IMR-90 (cell line): ENCODE measurements at regions not wholly inside any gene's neighbourhood (a gene's known extent, or its start where the extent isn't known, plus 50 kb on each side); places are given as distances from the start of the nearest gene placed in this dataset.

Source experiments
- ATAC-seq: fragments of 200-7000 bp; cut with Tn5 transposase; 2 replicates; pipeline ENCODE4 v1.9.1; 2020; ENCODE audit warnings: low read depth, mild to moderate bottlenecking, moderate library complexity
- BruUV-seq: library from RNA; stranded (reverse); fragments of 400-500 nt; replicated peaks from 2 replicates; lab custom pipeline; 2021; lab: Mats Ljungman, UMichigan
- CTCF ChIA-PET: fragments of 300-600 bp; formaldehyde crosslinking; extraction: SDS; loops from one replicate; lab custom pipeline; 2021; ENCODE audit warnings: antibody characterized with exemption; lab: Yijun Ruan, JAX
- POLR2A ChIA-PET: fragments of 300-600 bp; sonication (Branson Sonifier 250); formaldehyde crosslinking; loops from one replicate; lab custom pipeline; 2022; ENCODE audit warnings: antibody characterized with exemption; ENCODE audit not compliant: unreplicated experiment; lab: Charles Lee
- DNase-seq: peaks from one replicate; pipeline ENCODE4 v3.0.0; 2013
- H2AFZ ChIP-seq: replicated peaks from 2 replicates; pipeline ENCODE3; 2013; ENCODE audit warnings: low read length, mild to moderate bottlenecking; ENCODE audit not compliant: poor library complexity
- H2AK5ac ChIP-seq: 2 replicates; pipeline ENCODE4 v1.6.1; 2013; ENCODE audit warnings: low read depth, low read length, inconsistent platforms
- H2AK9ac ChIP-seq: replicated peaks from 2 replicates; pipeline ENCODE3; 2013; ENCODE audit warnings: mild to moderate bottlenecking, low read depth, low read length, moderate library complexity; ENCODE audit not compliant: poor library complexity
- H2BK120ac ChIP-seq: 2 replicates; pipeline ENCODE4 v1.6.1; 2013; ENCODE audit warnings: low read depth, low read length, inconsistent platforms
- H2BK15ac ChIP-seq: 3 replicates; pipeline ENCODE4 v1.6.1; 2013; ENCODE audit warnings: low read depth, low read length, inconsistent platforms
- H2BK20ac ChIP-seq: 2 replicates; pipeline ENCODE4 v1.6.1; 2013; ENCODE audit warnings: low read depth, mild to moderate bottlenecking, inconsistent platforms, low read length, moderate library complexity
- H2BK5ac ChIP-seq: 2 replicates; pipeline ENCODE4 v1.6.1; 2013; ENCODE audit warnings: mild to moderate bottlenecking, low read depth, low read length, inconsistent platforms; ENCODE audit not compliant: poor library complexity, severe bottlenecking
- H3K14ac ChIP-seq: replicated peaks from 2 replicates; pipeline ENCODE4 v1.6.1; 2013; ENCODE audit warnings: low read depth, low read length, inconsistent platforms
- H3K18ac ChIP-seq: 2 replicates; pipeline ENCODE4 v1.6.1; 2013; ENCODE audit warnings: low read depth, low read length, control low read depth
- H3K23ac ChIP-seq: 2 replicates; pipeline ENCODE4 v1.6.1; 2013; ENCODE audit warnings: low read depth, low read length, inconsistent platforms
- H3K27ac ChIP-seq: 2 replicates; pipeline ENCODE4 v1.5.1; 2013; ENCODE audit warnings: mild to moderate bottlenecking, control low read depth, low read length; ENCODE audit not compliant: insufficient read depth
- H3K27me3 ChIP-seq: 2 replicates; pipeline ENCODE4 v1.6.1; 2013; ENCODE audit warnings: low read length; ENCODE audit not compliant: control insufficient read depth, insufficient read depth
- H3K36me3 ChIP-seq: 2 replicates; pipeline ENCODE4 v1.6.1; 2013; ENCODE audit warnings: low read length, mixed read lengths; ENCODE audit not compliant: control insufficient read depth, insufficient read depth
- H3K4ac ChIP-seq: 2 replicates; pipeline ENCODE4 v1.6.1; 2013; ENCODE audit warnings: low read depth, low read length, inconsistent platforms
- H3K4me1 ChIP-seq: 2 replicates; pipeline ENCODE4 v1.6.1; 2013; ENCODE audit warnings: low read length, mixed read lengths; ENCODE audit not compliant: control insufficient read depth, insufficient read depth
- H3K4me2 ChIP-seq: 2 replicates; pipeline ENCODE4 v1.6.1; 2013; ENCODE audit warnings: low read depth, mild to moderate bottlenecking, control low read depth, low read length, moderate library complexity
- H3K4me3 ChIP-seq: 2 replicates; pipeline ENCODE4 v1.5.1; 2013; ENCODE audit warnings: low read depth, mild to moderate bottlenecking, control low read depth, low read length, moderate library complexity; ENCODE audit not compliant: insufficient read depth
- H3K56ac ChIP-seq: 2 replicates; pipeline ENCODE4 v1.6.1; 2013; ENCODE audit warnings: low read length, inconsistent platforms; ENCODE audit not compliant: insufficient read depth; ENCODE audit errors: extremely low read depth
- H3K79me1 ChIP-seq, 2 experiments: 2 replicates each; pipeline ENCODE4 v1.6.1; 2013; ENCODE audit warnings: low read length in 2 of 2, inconsistent platforms in 1 of 2, low read depth in 1 of 2
- H3K9ac ChIP-seq: 2 replicates; pipeline ENCODE4 v1.6.1; 2013; ENCODE audit warnings: low read depth, low read length, control low read depth
- H3K9me1 ChIP-seq: 2 replicates; pipeline ENCODE4 v1.6.1; 2013; ENCODE audit warnings: low read length, inconsistent platforms; ENCODE audit not compliant: insufficient read depth
- H3K9me3 ChIP-seq: 2 replicates; pipeline ENCODE4 v1.6.1; 2013; ENCODE audit warnings: low read length; ENCODE audit not compliant: control insufficient read depth, insufficient read depth
- H4K20me1 ChIP-seq: 2 replicates; pipeline ENCODE4 v1.6.1; 2013; ENCODE audit warnings: low read length, inconsistent platforms; ENCODE audit not compliant: insufficient read depth
- H4K5ac ChIP-seq: 2 replicates; pipeline ENCODE4 v1.6.1; 2013; ENCODE audit warnings: mild to moderate bottlenecking, low read depth, low read length, control low read depth
- H4K8ac ChIP-seq, 2 experiments: 2 replicates each; pipeline ENCODE4 v1.6.1; 2013; ENCODE audit warnings: low read depth in 2 of 2, low read length in 2 of 2, control low read depth in 1 of 2, inconsistent platforms in 1 of 2
- H4K91ac ChIP-seq: 2 replicates; pipeline ENCODE4 v1.6.1; 2013; ENCODE audit warnings: low read depth, low read length, inconsistent platforms; ENCODE audit not compliant: insufficient read depth
- BHLHE40 ChIP-seq: fragments of 150-350 bp; IDR thresholded peaks from 2 replicates; pipeline ENCODE4 v1.6.1; 2016; ENCODE audit warnings: mild to moderate bottlenecking, low read depth, low read length
- FOS ChIP-seq: fragments of 150-350 bp; IDR thresholded peaks from 2 replicates; pipeline ENCODE4 v1.6.1; 2016; ENCODE audit warnings: low read depth, low read length
- MAZ ChIP-seq: IDR thresholded peaks from 2 replicates; pipeline ENCODE4 v1.6.1; 2012; ENCODE audit warnings: low read depth, mild to moderate bottlenecking, low read length, improper control_type of control experiment, moderate library complexity, borderline replicate concordance
- MXI1 ChIP-seq: IDR thresholded peaks from 2 replicates; pipeline ENCODE4 v1.6.1; 2012; ENCODE audit warnings: low read depth, mild to moderate bottlenecking, low read length, moderate library complexity, borderline replicate concordance
- NFE2L2 ChIP-seq: fragments of 150-350 bp; IDR thresholded peaks from 2 replicates; pipeline ENCODE4 v1.6.1; 2016; ENCODE audit warnings: low read depth, mild to moderate bottlenecking, low read length
- RAD21 ChIP-seq: IDR thresholded peaks from 2 replicates; pipeline ENCODE4 v1.6.1; 2012; ENCODE audit warnings: low read length, improper control_type of control experiment
- RFX5 ChIP-seq: IDR thresholded peaks from 2 replicates; pipeline ENCODE4 v1.8.0; 2012; ENCODE audit warnings: low read depth, mild to moderate bottlenecking, low read length, moderate library complexity
- SMC3 ChIP-seq: fragments of 150-350 bp; IDR thresholded peaks from 2 replicates; pipeline ENCODE4 v1.6.1; 2016; ENCODE audit warnings: low read depth, mild to moderate bottlenecking, antibody characterized with exemption, low read length, moderate library complexity
- WGBS, 2 experiments: methylation state at CpG; one replicate each; pipeline versions ENCODE4 v1.1.5 to v1.1.7; 2013; ENCODE audit warnings: missing lambda C conversion rate in 2 of 2; ENCODE audit not compliant: insufficient read length in 1 of 2; ENCODE audit errors: extremely low coverage in 2 of 2; 5-methylcytosine and 5-hydroxymethylcytosine counted together
- dilution Hi-C: fragments of 300-500 bp; cut with HindIII; formaldehyde crosslinking; loops from one replicate; pipeline ENCODE4 v1.14.3; 2018; ENCODE audit warnings: low sequenced_read_pairs; ENCODE audit not compliant: unreplicated experiment
- in situ Hi-C: fragments of 300-500 bp; cut with MboI; formaldehyde crosslinking; loops from 3 replicates; pipeline ENCODE4 v1.14.3; 2019; ENCODE audit warnings: low sequenced_read_pairs, inconsistent platforms, mixed read lengths
- intact Hi-C: fragments of 100-400 bp; cut with micrococcal nuclease; formaldehyde crosslinking; loops from 2 replicates; pipeline ENCODE4 v1.10.0; 2022
- TF ChIP-seq, protein P1 (sequence below): fragments of 150-350 bp; IDR thresholded peaks from 2 replicates; pipeline ENCODE4 v1.6.1; 2017; ENCODE audit warnings: mild to moderate bottlenecking, antibody characterized with exemption, low read length, low read depth

DNA sequence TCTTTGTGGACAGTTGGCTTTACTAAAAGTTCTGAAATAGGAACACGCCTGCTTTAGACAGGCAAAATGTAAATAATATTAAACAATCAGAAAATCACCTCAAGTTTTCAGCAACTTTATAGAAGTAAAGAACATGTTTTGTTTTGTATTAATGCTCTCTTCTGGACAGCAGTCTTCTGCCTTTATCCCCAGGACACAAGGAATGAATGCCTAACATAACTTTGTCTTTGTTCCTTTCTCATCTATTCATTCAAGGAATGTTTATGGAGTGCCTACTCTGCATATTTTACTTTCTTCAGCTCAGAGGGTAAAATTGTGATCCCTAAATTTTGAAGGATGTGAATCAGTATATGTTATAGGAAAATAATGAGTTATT, 325.4 kb downstream of the FOXO1 start:
- Histone ChIP-seq H2AFZ (no peak overlapping the region), H3K27me3 (no peaks in the 10 kb centered on the region), H4K91ac (no peak overlapping the region), H3K23ac (no peak overlapping the region), H4K5ac (no peak overlapping the region), H2AK5ac (no peak overlapping the region), H3K18ac (no peak overlapping the region), H3K9me1 (no peaks in the 10 kb centered on the region), H3K4ac (no peak overlapping the region), H2AK9ac (no peak overlapping the region), H3K4me1 (no peaks in the 10 kb centered on the region), H4K20me1 (no peaks in the 10 kb centered on the region), H2BK5ac (no peak overlapping the region), H2BK15ac (no peak overlapping the region), H3K4me3 (no peak overlapping the region), H4K8ac (no peak overlapping the region), H3K79me1 (no peaks in the 10 kb centered on the region), H2BK20ac (no peak overlapping the region), H3K9me3 (no peaks in the 10 kb centered on the region; the same call in 1 of the 2 replicates), H3K4me2 (no peak overlapping the region), H2BK120ac (no peak overlapping the region), H3K36me3 (no peaks in the 10 kb centered on the region), H3K9ac (no peak overlapping the region), H3K27ac (no peak overlapping the region), H3K14ac (no peak overlapping the region), H3K56ac (no peak overlapping the region)
- intact Hi-C loops, result no loop called here
- in situ Hi-C loops, result no loop called here
- ATAC-seq (no peak), DNase-seq (no peak)
- BruUV-seq, result no TSS peak
- ChIA-PET CTCF (no interaction called here), POLR2A (no interaction called here)
- dilution Hi-C loops, result no loop called here
- WGBS, 2 experiments, result no CpG with 5 or more reads among the region's 1 CpG
- TF ChIP-seq MXI1, result no peak
- TF ChIP-seq FOS, result no peak
- TF ChIP-seq MAZ, result no peak
- TF ChIP-seq SMC3, result no peak
- TF ChIP-seq, protein P1, sequence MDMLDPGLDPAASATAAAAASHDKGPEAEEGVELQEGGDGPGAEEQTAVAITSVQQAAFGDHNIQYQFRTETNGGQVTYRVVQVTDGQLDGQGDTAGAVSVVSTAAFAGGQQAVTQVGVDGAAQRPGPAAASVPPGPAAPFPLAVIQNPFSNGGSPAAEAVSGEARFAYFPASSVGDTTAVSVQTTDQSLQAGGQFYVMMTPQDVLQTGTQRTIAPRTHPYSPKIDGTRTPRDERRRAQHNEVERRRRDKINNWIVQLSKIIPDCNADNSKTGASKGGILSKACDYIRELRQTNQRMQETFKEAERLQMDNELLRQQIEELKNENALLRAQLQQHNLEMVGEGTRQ, result no peak
- TF ChIP-seq RAD21, result no peak
- TF ChIP-seq RFX5, result no peak
- TF ChIP-seq BHLHE40, result no peak
- TF ChIP-seq NFE2L2, result no peak
